ENCODE measurements at regions not wholly inside any gene's neighbourhood (a gene's known extent, or its start where the extent isn't known, plus 50 kb on each side); places are given as distances from the start of the nearest gene placed in this dataset.

DNA sequence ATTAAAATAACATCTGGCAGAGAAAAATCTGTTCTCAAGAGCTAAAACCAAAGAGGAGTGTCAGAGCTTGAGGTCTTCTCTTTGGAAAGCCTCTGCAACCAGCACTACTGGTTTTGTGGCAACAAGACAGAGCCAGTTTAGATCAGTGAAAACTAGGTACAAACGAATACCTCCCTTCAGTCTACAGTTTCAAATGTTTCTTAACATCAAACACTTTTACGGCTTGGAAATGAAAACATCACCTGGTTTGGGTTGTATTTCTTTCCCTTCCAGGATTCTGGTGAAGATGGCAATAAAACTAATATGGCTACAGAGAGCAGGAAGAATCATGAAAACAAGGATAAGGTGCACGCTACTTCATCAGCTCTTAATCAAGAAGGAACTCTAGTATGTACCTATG, 339.4 kb upstream of the ESRRG start:
- TF ChIP-seq, protein P1, sequence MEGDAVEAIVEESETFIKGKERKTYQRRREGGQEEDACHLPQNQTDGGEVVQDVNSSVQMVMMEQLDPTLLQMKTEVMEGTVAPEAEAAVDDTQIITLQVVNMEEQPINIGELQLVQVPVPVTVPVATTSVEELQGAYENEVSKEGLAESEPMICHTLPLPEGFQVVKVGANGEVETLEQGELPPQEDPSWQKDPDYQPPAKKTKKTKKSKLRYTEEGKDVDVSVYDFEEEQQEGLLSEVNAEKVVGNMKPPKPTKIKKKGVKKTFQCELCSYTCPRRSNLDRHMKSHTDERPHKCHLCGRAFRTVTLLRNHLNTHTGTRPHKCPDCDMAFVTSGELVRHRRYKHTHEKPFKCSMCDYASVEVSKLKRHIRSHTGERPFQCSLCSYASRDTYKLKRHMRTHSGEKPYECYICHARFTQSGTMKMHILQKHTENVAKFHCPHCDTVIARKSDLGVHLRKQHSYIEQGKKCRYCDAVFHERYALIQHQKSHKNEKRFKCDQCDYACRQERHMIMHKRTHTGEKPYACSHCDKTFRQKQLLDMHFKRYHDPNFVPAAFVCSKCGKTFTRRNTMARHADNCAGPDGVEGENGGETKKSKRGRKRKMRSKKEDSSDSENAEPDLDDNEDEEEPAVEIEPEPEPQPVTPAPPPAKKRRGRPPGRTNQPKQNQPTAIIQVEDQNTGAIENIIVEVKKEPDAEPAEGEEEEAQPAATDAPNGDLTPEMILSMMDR (IDR thresholded peaks at IDR 0.05) = no peak

DNA sequence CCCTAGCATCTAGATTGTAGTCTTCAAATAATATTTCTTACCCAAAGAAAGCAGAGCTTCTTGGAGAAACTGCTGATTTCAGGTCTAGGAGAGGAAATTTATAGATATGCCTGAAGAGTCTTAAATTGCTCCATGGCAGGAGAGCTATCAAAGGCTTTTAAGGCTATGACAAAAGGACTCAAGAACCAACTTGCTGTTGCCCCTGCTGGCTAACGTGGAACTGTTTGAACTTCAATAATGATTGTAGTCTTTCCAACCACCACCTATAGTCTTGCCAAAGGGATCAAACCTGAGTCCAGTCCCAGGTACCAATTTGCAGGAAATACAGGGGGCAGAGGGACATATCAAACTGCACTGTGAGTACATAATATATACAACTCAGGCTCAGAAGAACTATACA, 336.2 kb upstream of the ESRRG start:
- TF ChIP-seq, protein P1 (IDR thresholded peaks at IDR 0.05) = no peak

DNA sequence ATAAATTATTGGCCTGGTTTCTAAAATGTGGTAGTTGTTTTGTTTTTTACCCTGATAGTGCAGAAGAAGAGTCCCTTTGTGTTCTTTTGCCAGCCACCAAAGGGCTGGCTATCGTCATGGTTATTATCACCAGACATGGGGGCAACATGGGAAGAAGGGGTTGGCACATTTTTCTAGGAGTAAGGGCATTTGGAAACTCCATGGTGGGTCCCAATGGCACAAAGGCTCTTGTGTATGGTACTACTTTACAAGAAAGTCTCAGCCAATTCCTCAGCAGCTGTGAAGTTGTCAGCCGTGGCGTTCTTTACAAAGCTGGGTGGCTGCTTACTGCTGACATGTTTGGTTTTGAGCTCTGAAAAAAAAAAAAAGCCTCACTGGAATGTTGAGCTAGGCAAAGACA, 330.4 kb upstream of the ESRRG start:
- TF ChIP-seq, protein P1 (IDR thresholded peaks at IDR 0.05) = no peak

DNA sequence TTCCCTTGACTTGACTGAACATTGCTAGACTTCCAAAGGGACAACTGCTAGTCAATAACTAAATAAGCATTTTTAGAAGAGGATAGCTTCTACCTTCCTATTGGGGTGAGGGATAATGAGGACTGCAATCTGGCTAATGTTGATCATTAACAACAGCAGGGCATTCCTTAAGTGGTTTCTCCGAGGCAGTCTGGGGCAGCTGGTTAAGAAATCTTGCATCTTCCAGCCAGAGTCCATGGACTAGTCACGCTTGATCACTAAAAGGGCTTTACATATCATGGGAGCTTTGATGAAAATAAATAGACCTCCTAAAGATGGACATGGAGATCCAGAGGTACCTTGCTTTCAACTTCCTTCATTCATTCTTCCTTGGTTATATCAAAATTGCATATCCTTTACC, 329.4 kb upstream of the ESRRG start:
- TF ChIP-seq, protein P1 (IDR thresholded peaks at IDR 0.05) = no peak

DNA sequence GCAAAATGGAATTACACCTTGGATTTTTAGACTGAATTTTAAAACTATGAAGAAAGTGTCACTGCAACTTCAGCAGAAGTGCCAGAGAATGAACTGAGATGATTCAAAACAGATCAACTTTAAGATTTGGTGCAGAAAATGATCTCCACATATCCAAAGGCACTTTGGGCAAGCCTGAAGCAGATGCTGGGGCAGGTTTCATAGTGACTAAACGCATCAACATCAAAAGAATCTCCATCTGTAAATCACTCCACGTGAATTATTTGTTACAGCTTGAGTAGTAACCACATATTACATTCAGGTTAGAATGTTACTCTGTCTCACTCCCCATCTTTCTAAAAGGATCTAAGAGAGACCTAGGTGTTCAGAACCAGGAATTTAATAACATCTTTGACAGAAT, 329.0 kb upstream of the ESRRG start:
- TF ChIP-seq, protein P1 (IDR thresholded peaks at IDR 0.05) = no peak

DNA sequence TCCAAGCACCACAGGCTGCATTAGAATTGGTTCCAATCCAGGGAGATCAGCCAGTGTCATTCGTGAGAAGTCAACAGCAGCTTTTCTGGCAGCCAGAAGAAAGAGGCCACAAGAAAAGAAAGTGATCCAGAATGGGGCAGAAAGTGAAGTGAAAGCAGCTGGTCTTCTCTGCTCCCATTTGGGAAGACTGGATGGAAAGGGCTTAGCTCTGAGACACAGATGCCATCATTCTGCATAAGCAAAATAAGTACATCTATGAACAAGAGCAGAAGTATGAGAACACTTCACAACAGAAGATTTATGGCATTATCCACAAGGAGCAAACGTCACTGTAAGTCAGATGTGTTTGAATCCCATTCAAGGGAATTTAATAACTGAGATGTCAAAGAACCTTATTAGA, 326.5 kb upstream of the ESRRG start:
- TF ChIP-seq, protein P1 (IDR thresholded peaks at IDR 0.05) = no peak

DNA sequence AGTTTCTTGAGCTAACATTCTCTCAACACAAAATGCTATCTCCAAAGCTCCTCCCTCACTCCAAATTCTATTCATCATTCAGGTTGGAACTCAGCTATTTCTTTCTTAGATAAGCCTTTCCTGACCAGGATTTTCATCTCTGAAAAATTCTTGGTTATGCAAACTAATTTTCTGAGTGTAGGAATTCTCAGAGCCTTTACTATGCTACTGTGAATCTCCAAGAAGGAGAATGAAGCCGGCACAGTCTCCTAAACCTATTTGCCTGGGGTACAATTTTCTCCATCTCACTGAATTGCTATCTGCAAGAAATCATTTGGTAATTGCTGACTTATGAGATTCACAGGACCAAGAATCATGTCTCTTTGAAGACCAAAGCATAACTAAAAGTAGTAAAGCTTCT, 325.9 kb upstream of the ESRRG start:
- TF ChIP-seq, protein P1 (IDR thresholded peaks at IDR 0.05) = no peak

DNA sequence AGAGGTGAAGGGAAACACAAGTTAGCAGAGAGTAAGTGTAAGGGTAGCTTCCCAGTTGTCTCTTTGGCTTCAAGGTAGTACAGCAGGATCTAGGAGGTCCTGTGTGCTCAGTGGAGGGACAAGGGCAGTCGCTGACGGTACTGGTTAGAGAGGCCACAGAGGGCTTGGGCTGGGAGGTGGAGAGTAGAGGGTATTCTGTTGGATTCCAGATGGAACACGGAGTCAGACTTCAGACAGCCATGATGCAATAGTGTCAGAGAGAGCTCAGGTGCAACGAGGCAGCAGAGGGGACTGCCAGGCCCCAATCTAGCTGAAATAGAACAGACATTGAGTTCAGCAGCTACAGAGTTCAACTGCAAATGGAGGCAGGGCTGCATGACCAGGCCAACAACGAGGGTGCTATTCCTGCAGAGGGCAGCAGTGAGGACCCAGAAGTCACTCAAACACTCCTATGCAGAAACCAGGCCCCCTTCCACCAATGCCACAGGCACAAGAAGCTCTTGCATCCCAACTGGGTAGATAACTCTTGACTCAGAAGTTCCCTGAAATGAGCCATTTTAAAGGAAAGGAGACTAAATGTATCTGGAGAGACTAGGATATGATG, 325.0 kb upstream of the ESRRG start:
- TF ChIP-seq, protein P1 (IDR thresholded peaks at IDR 0.05) = peak; percentile 39
